Heart right ventricle (tissue), 16 donors: ENCODE measurements at regions not wholly inside any gene's neighbourhood (a gene's known extent, or its start where the extent isn't known, plus 50 kb on each side); places are given as distances from the start of the nearest gene placed in this dataset.

Experiments used
- ATAC-seq, 8 donors: fragments of 200-7000 bp; cut with Tn5 transposase; one replicate each; pipeline ENCODE4 v1.9.1; 2020; ENCODE audit warnings: mild to moderate bottlenecking in 8 of 8, moderate library complexity in 8 of 8, moderate number of reproducible peaks in 1 of 8
- DNase-seq, 2 donors: peaks; one replicate each; pipeline ENCODE4 v3.0.0-alpha.2; 2020
- H3K27ac ChIP-seq, 10 donors: fragments of 200-600 bp; sonication (generic) in 2 of 10; one replicate each; pipeline versions ENCODE4 v1.5.0 to v1.8.0; 2020 to 2022; ENCODE audit warnings: mild to moderate bottlenecking in 3 of 10
- H3K27me3 ChIP-seq, 7 donors: fragments of 200-600 bp; one replicate each; pipeline ENCODE4 v1.8.0; 2021 to 2022; ENCODE audit warnings: mild to moderate bottlenecking in 2 of 7
- H3K36me3 ChIP-seq, 9 donors: fragments of 200-600 bp; sonication (generic) in 1 of 9; one replicate each; pipeline versions ENCODE4 v1.5.0 to v1.8.0; 2020 to 2022; ENCODE audit warnings: mild to moderate bottlenecking in 2 of 9
- H3K4me1 ChIP-seq, 9 donors: fragments of 200-600 bp; sonication (generic) in 1 of 9; one replicate each; pipeline versions ENCODE4 v1.5.0 to v1.8.0; 2020 to 2022; ENCODE audit warnings: mild to moderate bottlenecking in 4 of 9
- H3K4me3 ChIP-seq, 10 donors: fragments of 200-600 bp; sonication (generic) in 2 of 10; one replicate each; pipeline versions ENCODE4 v1.5.0 to v1.8.0; 2020 to 2022; ENCODE audit warnings: mild to moderate bottlenecking in 7 of 10, moderate library complexity in 2 of 10
- H3K9me3 ChIP-seq, 11 donors: fragments of 200-600 bp in 10 of 11; sonication (generic) in 2 of 11; one replicate each; pipeline versions ENCODE4 v1.5.0 to v1.8.0; 2013 to 2022; ENCODE audit warnings: mild to moderate bottlenecking in 2 of 11, control low read depth in 1 of 11, moderate library complexity in 1 of 11
- CTCF ChIP-seq, 9 donors: fragments of 200-600 bp; sonication (generic) in 2 of 9; IDR thresholded peaks; one replicate each; pipeline versions ENCODE4 v1.5.0 to v1.8.0; 2021 to 2022; ENCODE audit warnings: antibody characterized with exemption in 9 of 9, mild to moderate bottlenecking in 5 of 9, moderate library complexity in 1 of 9
- WGBS, 2 donors: extraction: QIAGEN DNeasy Blood & Tissue Kit; methylation state at CpG; one replicate each; pipeline ENCODE4 v1.1.7; 2013; ENCODE audit warnings: inconsistent platforms in 1 of 2; 5-methylcytosine and 5-hydroxymethylcytosine counted together
- intact Hi-C, 10 donors: fragments of 100-400 bp; cut with DNase I; formaldehyde crosslinking; loops; one replicate each; pipeline versions ENCODE4 v1.11.1 to v1.14.2; 2022
- donor health status: Arrhythmogenic right ventricular cardiomyopathy.
- donor health status: ischemic (EF 13 %, LVEDD 7.1; RV severe dilation, severe dysfunction).
- donor health status: healthy with polysubstance abuse.
- donor health status: DM: no; HTN: yes; CAD: no.
- donor health status: DM: no; HTN: no; CAD: no.
- donor health status: ischemic (EF 25% LVEDD 6.9; RV normal size, moderate dysfunction).
- donor health status: ischemic (EF 25% LVEDD 5.7; RV mildly dilated, moderate dysfunction).
- donor health status: healthy.
- donor health status: DM: yes; HTN: yes; CAD: no.
- donor health status: Ischemic cardiomyopathy.
- donor health status: ischemic (EF 35%, LVEDD 5.7; RV mildly dilated, moderate dysfunction).
- donor health status: nonischemic (EF 11% LVEDD 7.7; RV severe dilation, severe dysfunction).
- donor health status: DM: yes; HTN: yes; CAD: no.
- donor health status: PGD.
- donor health status: ischemic (EF 29% LVEDD 5.4; RV normal size, mild dysfunction).
- donor health status: nonischemic (EF 23%, LVEDD 6.1; RV moderate dilation, normal function).

DNA sequence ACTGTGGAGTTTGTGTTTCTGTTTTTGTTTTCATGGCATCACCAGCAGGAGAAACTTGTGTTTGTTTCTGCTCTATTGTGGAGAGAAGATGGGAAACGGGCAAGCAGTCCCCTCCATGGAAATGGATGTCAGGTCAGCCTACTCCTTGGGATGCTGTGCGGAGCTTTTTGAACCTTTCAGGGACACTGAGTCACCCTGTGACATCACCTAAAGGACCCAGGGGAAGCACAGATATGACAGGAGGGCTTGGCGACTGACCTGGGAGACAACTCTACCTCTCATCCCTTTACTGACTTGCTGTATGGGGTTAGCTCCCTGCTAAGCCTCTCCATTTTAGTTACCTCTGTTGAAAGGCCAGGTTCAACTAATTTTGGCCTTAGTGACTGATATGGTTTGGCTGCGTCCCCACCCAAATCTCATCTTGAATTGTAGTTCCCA is 706.9 kb upstream of the TMEM132C start:
- 91 to 93% methylated on average over 4 of the region's 4 CpGs for WGBS, 2 donors
- H3K27ac ChIP-seq, result peak overlapping the region in 1 of 10 donors; percentile 28
- H3K9me3 ChIP-seq, result no peaks in the 10 kb centered on the region
- H3K27me3 ChIP-seq, result peaks cover 0 to 5% (median 0%) of the 10 kb centered on the region in 7 donors
- H3K36me3 ChIP-seq, result no peaks in the 10 kb centered on the region
- no peak for ATAC-seq
- DNase-seq, result no peak
- peaks cover 0 to 9% (median 0%) of the 10 kb centered on the region in 9 donors for H3K4me1 ChIP-seq
- H3K4me3 ChIP-seq, result no peak overlapping the region
- intact Hi-C loops, result no loop called here
- peak in 2 of 9 donors; percentile 3 to 4 for TF ChIP-seq CTCF (IDR thresholded peaks at IDR 0.05)

- H3K27me3 ChIP-seq, result peaks cover 0 to 5% (median 0%) of the 10 kb centered on the region in 7 donors
- no peak overlapping the region for H3K4me3 ChIP-seq
- H3K27ac ChIP-seq, result no peak overlapping the region
- ATAC-seq (no peak), DNase-seq (no peak)
- intact Hi-C loops, result no loop called here
- 85 to 86% methylated on average over 2 of the region's 2 CpGs for WGBS, 2 donors
- peaks cover 0 to 5% (median 0%) of the 10 kb centered on the region in 11 donors for H3K9me3 ChIP-seq
- peaks cover 0 to 9% (median 0%) of the 10 kb centered on the region in 9 donors for H3K4me1 ChIP-seq
- no peaks in the 10 kb centered on the region for H3K36me3 ChIP-seq
- no peak for TF ChIP-seq CTCF (IDR thresholded peaks at IDR 0.05)
These were observed 704.2 kb upstream of the TMEM132C start for GRCh38 chr12:127562816-127563215.

GRCh38 chr12:127565241-127565640 is 701.7 kb upstream of the TMEM132C start:
- 89 to 91% methylated on average over 4 of the region's 4 CpGs for WGBS, 2 donors
- no peak for TF ChIP-seq CTCF (IDR thresholded peaks at IDR 0.05)

DNA sequence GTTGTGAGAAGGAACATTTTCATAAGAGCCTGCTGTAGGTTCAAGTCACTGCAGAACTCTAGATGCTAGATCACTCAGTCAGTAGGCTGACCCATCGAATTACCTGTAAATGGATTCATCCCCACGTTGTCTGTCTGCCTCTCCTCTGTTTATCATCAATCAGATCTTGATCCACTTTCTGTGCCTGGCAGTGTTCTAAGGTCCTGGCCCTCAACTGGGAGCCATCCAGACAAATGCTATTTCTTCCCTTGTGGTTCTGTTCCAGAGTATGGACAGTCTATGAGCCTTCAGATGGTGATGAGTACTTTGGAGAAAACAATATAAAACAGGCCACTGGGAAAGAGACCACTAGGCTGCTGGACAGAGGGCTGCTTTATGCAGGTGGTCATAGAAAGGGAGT is 699.4 kb upstream of the TMEM132C start:
- no peak for DNase-seq
- H3K27me3 ChIP-seq, result peaks cover 0 to 16% (median 0%) of the 10 kb centered on the region in 7 donors

More at GRCh38 chr12:127565241-127565640, 701.7 kb upstream of the TMEM132C start:
- intact Hi-C loops, result no loop called here
- no peak for ATAC-seq
- Histone ChIP-seq H3K27me3 (peaks cover 0 to 16% (median 0%) of the 10 kb centered on the region in 7 donors), H3K36me3 (no peaks in the 10 kb centered on the region), H3K9me3 (peaks cover 0 to 5% (median 0%) of the 10 kb centered on the region in 11 donors), H3K27ac (no peak overlapping the region), H3K4me1 (no peaks in the 10 kb centered on the region), H3K4me3 (no peak overlapping the region)
- no peak for DNase-seq

More for the DNA sequence above, 699.4 kb upstream of the TMEM132C start:
- Histone ChIP-seq H3K27ac (no peak overlapping the region), H3K4me1 (no peaks in the 10 kb centered on the region), H3K4me3 (no peak overlapping the region), H3K36me3 (no peaks in the 10 kb centered on the region), H3K9me3 (peaks cover 0 to 5% (median 0%) of the 10 kb centered on the region in 11 donors)
- intact Hi-C loops, result no loop called here
- WGBS, 2 donors, result 59 to 65% methylated on average over 2 of the region's 2 CpGs
- ATAC-seq, result no peak
- no peak for TF ChIP-seq CTCF (IDR thresholded peaks at IDR 0.05)
